PC-3 (cell line): ENCODE measurements at regions not wholly inside any gene's neighbourhood (a gene's known extent, or its start where the extent isn't known, plus 50 kb on each side); places are given as distances from the start of the nearest gene placed in this dataset.
"Not testable (repeated sequence)": the region's sequence is repeated elsewhere in the genome, so short reads cannot be mapped to it uniquely, and the experiment has no call there.

ENCODE experiments used
- ATAC-seq: fragments of 200-7000 bp; cut with Tn5 transposase; 2 replicates; pipeline ENCODE4 v1.9.1; 2020; ENCODE audit warnings: mild to moderate bottlenecking, moderate library complexity
- BruUV-seq: library from RNA; stranded (reverse); fragments of 400-500 nt; replicated peaks from 2 replicates; lab custom pipeline; 2021; lab: Mats Ljungman, UMichigan
- CTCF ChIA-PET: fragments of 300-600 bp; sonication (Branson Sonifier 250); formaldehyde crosslinking; loops from one replicate; lab custom pipeline; 2022; ENCODE audit warnings: antibody characterized with exemption; lab: Charles Lee
- POLR2A ChIA-PET: fragments of 300-600 bp; sonication (Branson Sonifier 250); formaldehyde crosslinking; loops from one replicate; lab custom pipeline; 2022; ENCODE audit warnings: antibody characterized with exemption; ENCODE audit not compliant: unreplicated experiment; lab: Charles Lee
- DNase-seq: peaks from one replicate; pipeline ENCODE4 v3.0.0-alpha.2; 2015
- H2AFZ ChIP-seq: fragments of 300-600 bp; sonication (generic); 2 replicates; pipeline ENCODE4 v1.6.0; 2016; ENCODE audit warnings: antibody characterized with exemption, low read length
- H3F3A ChIP-seq: fragments of 300-600 bp; sonication (generic); one replicate; pipeline ENCODE4 v1.6.0; 2017; ENCODE audit warnings: antibody characterized with exemption, low read length, control low read depth, mild to moderate bottlenecking; ENCODE audit not compliant: unreplicated experiment
- H3K27ac ChIP-seq: fragments of 300-600 bp; sonication (generic); 2 replicates; pipeline ENCODE4 v1.5.1; 2016; ENCODE audit warnings: mild to moderate bottlenecking, low read length
- H3K27me3 ChIP-seq: fragments of 300-600 bp; sonication (generic); 2 replicates; pipeline ENCODE4 v1.6.1; 2016; ENCODE audit warnings: low read length, mixed read lengths
- H3K36me3 ChIP-seq: fragments of 300-600 bp; sonication (generic); 2 replicates; pipeline ENCODE4 v1.6.1; 2016; ENCODE audit warnings: low read depth, mixed run types, low read length, mixed read lengths
- H3K4me1 ChIP-seq: fragments of 300-600 bp; sonication (generic); 2 replicates; pipeline ENCODE4 v1.5.1; 2016; ENCODE audit warnings: low read length; ENCODE audit not compliant: insufficient read depth
- H3K4me2 ChIP-seq: fragments of 300-600 bp; sonication (generic); 2 replicates; pipeline ENCODE4 v1.6.0; 2016; ENCODE audit warnings: low read length
- H3K4me3 ChIP-seq: fragments of 300-600 bp; sonication (generic); 2 replicates; pipeline ENCODE4 v1.5.1; 2016; ENCODE audit warnings: mild to moderate bottlenecking, low read length, mixed read lengths
- H3K79me2 ChIP-seq: fragments of 300-600 bp; sonication (generic); 2 replicates; pipeline ENCODE4 v1.6.1; 2017; ENCODE audit warnings: low read length, mixed read lengths
- H3K9ac ChIP-seq: fragments of 300-600 bp; sonication (generic); 2 replicates; pipeline ENCODE4 v1.6.0; 2016; ENCODE audit warnings: mild to moderate bottlenecking, low read length
- H3K9me2 ChIP-seq: fragments of 300-600 bp; sonication (generic); replicated peaks from 2 replicates; pipeline ENCODE4 v1.6.1; 2016; ENCODE audit warnings: mixed run types, low read length, mixed read lengths
- H3K9me3 ChIP-seq: fragments of 300-600 bp; sonication (generic); 2 replicates; pipeline ENCODE4 v1.6.1; 2016; ENCODE audit warnings: low read length, mixed read lengths
- H4K20me1 ChIP-seq: fragments of 300-600 bp; sonication (generic); 2 replicates; pipeline ENCODE4 v1.6.1; 2016; ENCODE audit warnings: low read length, mixed read lengths
- intact Hi-C: fragments of 100-400 bp; cut with micrococcal nuclease; formaldehyde crosslinking; loops from 2 replicates; pipeline ENCODE4 v1.9.0; 2023

GRCh38 chr9:65566018-65566417 lies 109.7 kb upstream of the ZNG1E start:
- H2AFZ ChIP-seq, H3K9me3 ChIP-seq, H3K4me3 ChIP-seq, DNase-seq, ATAC-seq, H3K4me2 ChIP-seq, CTCF ChIA-PET, H3K79me2 ChIP-seq, H3F3A ChIP-seq, H3K9me2 ChIP-seq, H3K9ac ChIP-seq, H3K4me1 ChIP-seq, intact Hi-C loops, H3K36me3 ChIP-seq, H3K27me3 ChIP-seq, POLR2A ChIA-PET, H4K20me1 ChIP-seq, H3K27ac ChIP-seq, BruUV-seq: not testable (repeated sequence)

DNA sequence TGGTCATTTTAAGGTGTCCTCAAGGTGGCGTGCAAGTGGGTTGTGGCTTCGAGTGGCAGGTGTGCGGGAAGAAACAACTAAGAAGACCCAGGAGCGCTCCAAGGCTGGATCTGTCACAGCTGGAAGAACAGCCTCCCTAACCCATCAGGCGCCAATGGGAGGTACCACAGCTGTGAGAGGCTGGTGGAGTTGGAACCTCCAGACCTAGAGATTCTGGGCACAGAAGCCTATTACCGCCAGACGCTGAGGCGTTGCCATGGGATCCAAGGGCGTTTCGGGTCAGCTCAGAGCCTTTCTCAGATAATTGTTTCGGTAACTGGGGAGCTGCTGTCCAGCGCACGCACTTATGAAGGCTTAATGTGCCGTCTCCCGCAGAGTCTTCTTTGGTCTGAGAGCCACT lies 156.7 kb upstream of the ZNG1E start:
- CTCF ChIA-PET, H3K79me2 ChIP-seq, H2AFZ ChIP-seq, BruUV-seq, ATAC-seq, H3K27me3 ChIP-seq, intact Hi-C loops, H3F3A ChIP-seq, H3K4me3 ChIP-seq, H3K4me2 ChIP-seq, H3K36me3 ChIP-seq, H4K20me1 ChIP-seq, H3K9ac ChIP-seq, POLR2A ChIA-PET, H3K9me3 ChIP-seq, H3K9me2 ChIP-seq, H3K4me1 ChIP-seq, H3K27ac ChIP-seq, DNase-seq: not testable (repeated sequence)

DNA sequence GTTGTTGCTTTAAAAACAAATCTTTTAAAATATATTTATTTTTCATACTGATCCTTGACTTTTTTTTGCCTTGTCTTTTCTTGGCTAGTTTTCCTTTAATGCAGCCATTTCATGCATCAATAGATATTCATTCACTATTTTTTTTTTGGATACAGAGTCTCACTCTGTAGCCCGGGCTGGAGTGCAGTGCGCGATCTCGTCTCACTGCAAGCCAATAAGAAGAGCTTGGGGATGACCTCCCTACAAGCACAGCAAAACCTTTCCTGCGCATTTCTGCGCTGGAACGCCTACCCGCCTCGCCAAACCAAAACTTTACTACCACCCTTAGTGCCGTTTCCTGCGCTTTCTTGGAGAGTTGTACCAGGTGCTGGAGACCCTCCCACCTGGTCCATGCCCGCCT lies 161.3 kb upstream of the ZNG1E start:
- ATAC-seq, H3K9me3 ChIP-seq, H3K27me3 ChIP-seq, H3K9me2 ChIP-seq, H3F3A ChIP-seq, H3K9ac ChIP-seq, H2AFZ ChIP-seq, BruUV-seq, H3K4me1 ChIP-seq, DNase-seq, POLR2A ChIA-PET, H3K79me2 ChIP-seq, H3K27ac ChIP-seq, intact Hi-C loops, H3K36me3 ChIP-seq, H3K4me2 ChIP-seq, H3K4me3 ChIP-seq, CTCF ChIA-PET, H4K20me1 ChIP-seq: not testable (repeated sequence)

GRCh38 chr9:65507897-65508296 lies 167.8 kb upstream of the ZNG1E start:
- H3K4me3 ChIP-seq, H3K27ac ChIP-seq, H3K9me2 ChIP-seq, H3K4me1 ChIP-seq, H3K4me2 ChIP-seq, H3K36me3 ChIP-seq, DNase-seq, ATAC-seq, H3K27me3 ChIP-seq, H3K79me2 ChIP-seq, intact Hi-C loops, BruUV-seq, CTCF ChIA-PET, H2AFZ ChIP-seq, POLR2A ChIA-PET, H3K9ac ChIP-seq, H4K20me1 ChIP-seq, H3K9me3 ChIP-seq, H3F3A ChIP-seq: not testable (repeated sequence)

GRCh38 chr9:65504686-65505085 lies 171.0 kb upstream of the ZNG1E start:
- H3K9me3 ChIP-seq, DNase-seq, CTCF ChIA-PET, H3K4me3 ChIP-seq, H3K27me3 ChIP-seq, H3K36me3 ChIP-seq, H2AFZ ChIP-seq, H3K27ac ChIP-seq, H4K20me1 ChIP-seq, H3K79me2 ChIP-seq, H3K4me1 ChIP-seq, BruUV-seq, ATAC-seq, H3F3A ChIP-seq, POLR2A ChIA-PET, H3K9ac ChIP-seq, H3K4me2 ChIP-seq, intact Hi-C loops, H3K9me2 ChIP-seq: not testable (repeated sequence)

DNA sequence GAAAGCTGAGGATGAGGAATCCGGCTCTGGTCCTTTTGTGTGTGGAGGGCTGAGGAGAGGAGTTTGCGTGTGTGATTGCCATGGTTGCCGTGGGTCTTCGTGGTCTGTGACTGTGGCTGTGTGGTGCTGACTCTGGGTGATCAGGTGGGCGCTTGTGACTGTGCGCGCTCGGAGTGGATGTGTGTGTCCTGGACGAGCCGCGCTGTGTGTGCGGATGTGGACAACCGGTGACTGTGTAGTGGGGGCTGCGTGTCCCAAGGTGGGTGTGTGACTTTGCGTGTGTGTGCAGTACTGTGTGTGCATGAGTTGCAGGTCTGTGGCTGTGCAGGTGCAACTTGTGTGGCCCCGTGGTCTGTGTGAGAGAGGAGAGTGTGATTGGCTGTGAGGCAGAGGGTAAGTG lies 172.0 kb upstream of the ZNG1E start:
- POLR2A ChIA-PET, H3K4me1 ChIP-seq, BruUV-seq, H3K9me3 ChIP-seq, CTCF ChIA-PET, H3K27ac ChIP-seq, ATAC-seq, intact Hi-C loops, H3K9me2 ChIP-seq, H3K4me3 ChIP-seq, H3K4me2 ChIP-seq, H2AFZ ChIP-seq, H3F3A ChIP-seq, H4K20me1 ChIP-seq, H3K36me3 ChIP-seq, H3K27me3 ChIP-seq, DNase-seq, H3K9ac ChIP-seq, H3K79me2 ChIP-seq: not testable (repeated sequence)

DNA sequence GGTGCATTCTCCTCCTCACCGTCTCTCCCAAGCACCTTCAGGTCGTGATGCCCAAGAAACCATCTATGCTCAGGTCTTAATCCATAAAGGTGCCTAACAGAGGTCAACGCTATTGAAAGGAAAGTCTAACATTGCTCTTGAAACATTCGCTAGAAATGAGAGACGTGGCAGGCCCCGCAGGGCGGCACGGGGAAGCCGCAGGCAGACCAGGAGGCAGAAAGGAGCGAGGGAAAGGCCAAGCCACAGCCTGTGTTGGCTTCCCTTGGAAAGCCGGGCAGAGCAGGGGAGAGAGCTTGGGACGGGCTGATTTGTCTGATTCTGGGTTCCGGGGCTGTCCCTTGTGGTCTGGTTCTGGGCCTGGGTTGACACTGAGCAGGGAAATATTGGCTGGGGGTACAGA lies 192.8 kb upstream of the ZNG1E start:
- H3K4me2 ChIP-seq, DNase-seq, ATAC-seq, H3K36me3 ChIP-seq, BruUV-seq, POLR2A ChIA-PET, H3K9ac ChIP-seq, H3K9me3 ChIP-seq, H2AFZ ChIP-seq, intact Hi-C loops, H3K27me3 ChIP-seq, H3K79me2 ChIP-seq, H3F3A ChIP-seq, H3K9me2 ChIP-seq, H4K20me1 ChIP-seq, H3K27ac ChIP-seq, H3K4me3 ChIP-seq, H3K4me1 ChIP-seq, CTCF ChIA-PET: not testable (repeated sequence)
